Keratinocyte (primary cell): ENCODE measurements at regions not wholly inside any gene's neighbourhood (a gene's known extent, or its start where the extent isn't known, plus 50 kb on each side); places are given as distances from the start of the nearest gene placed in this dataset.

ENCODE experiments used
- DNase-seq: peaks from one replicate; pipeline ENCODE4 v3.0.0-alpha.2; 2011; ENCODE audit warnings: low read depth, missing footprints, low spot score
- FAIRE-seq: peaks from 2 replicates; lab custom pipeline; 2011; peaks lifted over from hg19 to GRCh38; lab: Jason Lieb, UNC
- H2AFZ ChIP-seq: 2 replicates; pipeline ENCODE4 v1.6.0; 2012; ENCODE audit warnings: low read length, control low read depth, inconsistent platforms; ENCODE audit not compliant: control insufficient read depth
- H3K27ac ChIP-seq: 2 replicates; pipeline ENCODE4 v1.5.1; 2011; ENCODE audit warnings: low read length; ENCODE audit not compliant: control insufficient read depth, insufficient read depth
- H3K27me3 ChIP-seq: 3 replicates; pipeline ENCODE4 v1.6.0; 2011; ENCODE audit warnings: low read length; ENCODE audit not compliant: control insufficient read depth, insufficient read depth; ENCODE audit errors: extremely low read depth
- H3K36me3 ChIP-seq, 2 experiments: 2 replicates in 1 of 2; 3 replicates in 1 of 2; pipeline ENCODE4 v1.5.1; 2011; ENCODE audit warnings: low read length in 2 of 2, mild to moderate bottlenecking in 1 of 2; ENCODE audit not compliant: control insufficient read depth in 2 of 2, insufficient read depth in 2 of 2; ENCODE audit errors: extremely low read depth in 1 of 2
- H3K4me1 ChIP-seq: 3 replicates; pipeline ENCODE4 v1.5.1; 2011; ENCODE audit warnings: low read length; ENCODE audit not compliant: control insufficient read depth, insufficient read depth; ENCODE audit errors: extremely low read depth
- H3K4me2 ChIP-seq: 3 replicates; pipeline ENCODE4 v1.6.0; 2011; ENCODE audit warnings: low read depth, low read length; ENCODE audit not compliant: control insufficient read depth, insufficient read depth; ENCODE audit errors: extremely low read depth
- H3K4me3 ChIP-seq, 3 experiments: fragments of 200-600 bp in 1 of 3; sonication (generic) in 1 of 3; 2 replicates in 2 of 3; 3 replicates in 1 of 3; pipeline ENCODE4 v1.5.1; 2011 to 2016; ENCODE audit warnings: low read length in 3 of 3, mild to moderate bottlenecking in 3 of 3, control low read depth in 2 of 3, inconsistent platforms in 1 of 3, low read depth in 1 of 3, mixed read lengths in 1 of 3, mixed run types in 1 of 3, moderate library complexity in 1 of 3; ENCODE audit not compliant: control insufficient read depth in 2 of 3, insufficient read depth in 2 of 3; ENCODE audit errors: extremely low read depth in 1 of 3
- H3K79me2 ChIP-seq: 2 replicates; pipeline ENCODE4 v1.6.0; 2012; ENCODE audit warnings: low read length; ENCODE audit not compliant: control insufficient read depth, insufficient read depth
- H3K9ac ChIP-seq: 3 replicates; pipeline ENCODE4 v1.6.0; 2011; ENCODE audit warnings: low read length; ENCODE audit not compliant: control insufficient read depth, insufficient read depth; ENCODE audit errors: extremely low read depth
- H3K9me1 ChIP-seq: 3 replicates; pipeline ENCODE4 v1.6.0; 2011; ENCODE audit warnings: low read length; ENCODE audit not compliant: control insufficient read depth, insufficient read depth; ENCODE audit errors: extremely low read depth
- H3K9me3 ChIP-seq: 2 replicates; pipeline ENCODE4 v1.5.1; 2012; ENCODE audit warnings: low read depth, low read length; ENCODE audit not compliant: control insufficient read depth
- H4K20me1 ChIP-seq: 3 replicates; pipeline ENCODE4 v1.6.0; 2011; ENCODE audit warnings: low read length; ENCODE audit not compliant: control insufficient read depth, insufficient read depth; ENCODE audit errors: extremely low read depth
- EZH2 ChIP-seq: IDR thresholded peaks from one replicate; pipeline ENCODE4 v1.6.1; 2012; ENCODE audit warnings: inconsistent platforms, mild to moderate bottlenecking, low read length, moderate library complexity
- dilution Hi-C: fragments of 300-500 bp; cut with MboI; formaldehyde crosslinking; loops from one replicate; pipeline ENCODE4 v1.7.0; 2020; ENCODE audit warnings: low sequenced_read_pairs; ENCODE audit not compliant: extremely low pct_ligation_motif_present
- TF ChIP-seq, protein P1 (sequence below), 3 experiments: IDR thresholded peaks in 1 of 3; conservative IDR thresholded peaks in 1 of 3; optimal IDR thresholded peaks in 1 of 3; 2 replicates in 2 of 3; 3 replicates in 1 of 3; pipeline versions ENCODE3 to v1.5.1; 2011; ENCODE audit warnings: low read length in 3 of 3, mild to moderate bottlenecking in 3 of 3, moderate library complexity in 2 of 3, control low read depth in 1 of 3, inconsistent platforms in 1 of 3; ENCODE audit not compliant: insufficient read depth in 2 of 3; ENCODE audit errors: extremely low read depth in 1 of 3

DNA sequence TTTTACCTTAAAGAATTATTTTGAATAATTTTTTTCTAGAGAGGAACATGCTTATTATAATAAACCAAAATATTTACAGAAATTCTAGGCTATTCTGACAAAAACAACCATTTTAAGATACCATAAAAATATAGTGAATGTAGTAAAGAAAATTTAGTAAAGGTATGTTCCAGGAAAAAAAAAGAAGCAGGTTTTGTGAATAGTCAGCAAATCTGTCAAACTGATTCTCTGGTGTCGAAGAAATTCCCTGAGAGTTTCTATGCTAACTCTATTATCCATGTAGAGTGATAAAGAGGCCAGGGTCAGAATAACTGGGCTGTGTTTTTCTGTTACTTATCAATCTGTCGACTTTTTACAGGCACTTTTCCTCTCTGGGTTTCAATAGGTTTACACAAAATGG is 459.2 kb downstream of the KIF4B start:
- H3K9me3 ChIP-seq, result no peaks in the 10 kb centered on the region
- no peaks in the 10 kb centered on the region for H3K36me3 ChIP-seq
- H3K79me2 ChIP-seq, result no peaks in the 10 kb centered on the region
- H2AFZ ChIP-seq, result no peak overlapping the region
- H3K4me2 ChIP-seq, result no peak overlapping the region
- TF ChIP-seq, protein P1, sequence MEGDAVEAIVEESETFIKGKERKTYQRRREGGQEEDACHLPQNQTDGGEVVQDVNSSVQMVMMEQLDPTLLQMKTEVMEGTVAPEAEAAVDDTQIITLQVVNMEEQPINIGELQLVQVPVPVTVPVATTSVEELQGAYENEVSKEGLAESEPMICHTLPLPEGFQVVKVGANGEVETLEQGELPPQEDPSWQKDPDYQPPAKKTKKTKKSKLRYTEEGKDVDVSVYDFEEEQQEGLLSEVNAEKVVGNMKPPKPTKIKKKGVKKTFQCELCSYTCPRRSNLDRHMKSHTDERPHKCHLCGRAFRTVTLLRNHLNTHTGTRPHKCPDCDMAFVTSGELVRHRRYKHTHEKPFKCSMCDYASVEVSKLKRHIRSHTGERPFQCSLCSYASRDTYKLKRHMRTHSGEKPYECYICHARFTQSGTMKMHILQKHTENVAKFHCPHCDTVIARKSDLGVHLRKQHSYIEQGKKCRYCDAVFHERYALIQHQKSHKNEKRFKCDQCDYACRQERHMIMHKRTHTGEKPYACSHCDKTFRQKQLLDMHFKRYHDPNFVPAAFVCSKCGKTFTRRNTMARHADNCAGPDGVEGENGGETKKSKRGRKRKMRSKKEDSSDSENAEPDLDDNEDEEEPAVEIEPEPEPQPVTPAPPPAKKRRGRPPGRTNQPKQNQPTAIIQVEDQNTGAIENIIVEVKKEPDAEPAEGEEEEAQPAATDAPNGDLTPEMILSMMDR (optimal IDR thresholded peaks at IDR 0.05 in 1 of 3, IDR thresholded peaks at IDR 0.05 in 1 of 3, conservative IDR thresholded peaks at IDR 0.05 in 1 of 3; ENCODE audit: extremely low read depth in 1 of 3, insufficient read depth in 2 of 3, low read length in 3 of 3), result no peak
- TF ChIP-seq EZH2, result no peak
- FAIRE-seq (no peak), DNase-seq (no peak)
- H3K27me3 ChIP-seq, result no peaks in the 10 kb centered on the region
- dilution Hi-C loops, result no loop called here
- H4K20me1 ChIP-seq, result no peaks in the 10 kb centered on the region
- H3K9ac ChIP-seq, result no peak overlapping the region
- H3K4me1 ChIP-seq, result no peaks in the 10 kb centered on the region
- H3K9me1 ChIP-seq, result no peaks in the 10 kb centered on the region
- no peak overlapping the region for H3K4me3 ChIP-seq
- H3K27ac ChIP-seq, result no peak overlapping the region

DNA sequence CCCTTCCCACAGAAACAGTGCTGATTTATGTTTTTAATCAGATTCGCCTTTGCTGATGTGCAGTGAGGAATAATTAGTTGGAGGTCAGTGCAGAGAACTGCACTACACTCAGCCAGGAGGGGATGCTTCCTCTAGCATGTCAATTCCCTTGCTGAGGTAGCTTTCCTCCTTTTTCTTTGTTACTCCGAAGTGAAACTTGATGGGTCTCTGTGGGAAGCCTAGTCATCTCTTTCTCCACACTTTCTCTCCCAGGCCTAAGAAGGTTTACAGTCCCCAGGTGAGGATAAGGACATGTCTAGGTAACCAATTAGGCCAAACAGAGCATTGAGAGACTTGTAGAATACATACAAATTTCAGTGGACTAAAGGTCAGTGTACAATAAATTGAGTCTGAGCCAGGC is 461.8 kb downstream of the KIF4B start:
- H3K9me1 ChIP-seq, result no peaks in the 10 kb centered on the region
- H3K9ac ChIP-seq, result no peak overlapping the region
- no peak for FAIRE-seq
- DNase-seq, result no peak
- no peaks in the 10 kb centered on the region for H3K27me3 ChIP-seq
- H4K20me1 ChIP-seq, result no peaks in the 10 kb centered on the region
- TF ChIP-seq, protein P1 (optimal IDR thresholded peaks at IDR 0.05 in 1 of 3, IDR thresholded peaks at IDR 0.05 in 1 of 3, conservative IDR thresholded peaks at IDR 0.05 in 1 of 3; ENCODE audit: extremely low read depth in 1 of 3, insufficient read depth in 2 of 3, low read length in 3 of 3), result no peak
- TF ChIP-seq EZH2, result no peak
- H3K36me3 ChIP-seq, result no peaks in the 10 kb centered on the region
- H3K4me2 ChIP-seq, result no peak overlapping the region
- no peaks in the 10 kb centered on the region for H3K4me1 ChIP-seq
- dilution Hi-C loops, result no loop called here
- H3K27ac ChIP-seq, result no peak overlapping the region
- no peaks in the 10 kb centered on the region for H3K79me2 ChIP-seq
- H3K4me3 ChIP-seq, result no peak overlapping the region
- no peaks in the 10 kb centered on the region for H3K9me3 ChIP-seq
- H2AFZ ChIP-seq, result no peak overlapping the region
